Testis (tissue), 2 donors: ENCODE measurements at regions not wholly inside any gene's neighbourhood (a gene's known extent, or its start where the extent isn't known, plus 50 kb on each side); places are given as distances from the start of the nearest gene placed in this dataset.

ENCODE experiments used
- DNase-seq: peaks from one replicate; pipeline ENCODE4 v3.0.0-alpha.2; 2019
- H3K27ac ChIP-seq, 2 donors: fragments of 200-600 bp; sonication (generic); one replicate each; pipeline ENCODE4 v1.5.1; 2019
- H3K27me3 ChIP-seq: fragments of 200-600 bp; sonication (generic); one replicate; pipeline ENCODE4 v1.5.1; 2019
- H3K36me3 ChIP-seq: fragments of 200-600 bp; sonication (generic); one replicate; pipeline ENCODE4 v1.5.1; 2017; ENCODE audit warnings: low read depth; ENCODE audit errors: missing control alignments
- H3K4me1 ChIP-seq: fragments of 200-600 bp; sonication (generic); one replicate; pipeline ENCODE4 v1.5.1; 2019
- H3K4me3 ChIP-seq, 2 donors: fragments of 200-600 bp; sonication (generic); one replicate each; pipeline ENCODE4 v1.5.1; 2017 to 2019
- H3K9me3 ChIP-seq: fragments of 200-600 bp; sonication (generic); one replicate; pipeline ENCODE4 v1.5.1; 2017
- CTCF ChIP-seq, 3 experiments: fragments of 450-650 bp in 2 of 3; fragments of 200-600 bp in 1 of 3; sonication (generic) in 1 of 3; IDR thresholded peaks; one replicate each; pipeline ENCODE4 v1.5.1; 2016 to 2019; ENCODE audit warnings: antibody characterized with exemption in 3 of 3, mild to moderate bottlenecking in 2 of 3, moderate library complexity in 1 of 3
- POLR2A ChIP-seq: fragments of 450-650 bp; IDR thresholded peaks from one replicate; pipeline ENCODE4 v1.6.1; 2017; ENCODE audit warnings: antibody characterized with exemption, mild to moderate bottlenecking, moderate library complexity
- WGBS, 2 donors: methylation state at CpG; one replicate each; pipeline ENCODE4 v1.1.5; 2018; 5-methylcytosine and 5-hydroxymethylcytosine counted together
- intact Hi-C: fragments of 100-400 bp; cut with DNase I; formaldehyde crosslinking; loops from one replicate; pipeline ENCODE4 v1.15.1; 2023; ENCODE audit warnings: low total_unique reads

GRCh38 chr20:55058938-55059337, 583.5 kb downstream of the DOK5 start:
- intact Hi-C loops = no loop called here
- no peak for DNase-seq
- Histone ChIP-seq H3K4me3 (no peak overlapping the region), H3K27ac (no peak overlapping the region), H3K9me3 (no peaks in the 10 kb centered on the region), H3K4me1 (no peaks in the 10 kb centered on the region), H3K36me3 (no peaks in the 10 kb centered on the region), H3K27me3 (no peaks in the 10 kb centered on the region)
- WGBS, 2 donors = 76 to 83% methylated on average over 1 of the region's 1 CpG
- TF ChIP-seq CTCF (IDR thresholded peaks at IDR 0.05) (no peak), POLR2A (no peak)

GRCh38 chr20:55057779-55058415, 582.5 kb downstream of the DOK5 start:
- no peak for DNase-seq
- H3K4me3 ChIP-seq = no peak overlapping the region
- H3K4me1 ChIP-seq = no peaks in the 10 kb centered on the region
- 50 to 64% methylated on average over 2 of the region's 2 CpGs for WGBS, 2 donors
- no peak overlapping the region for H3K27ac ChIP-seq
- no peaks in the 10 kb centered on the region for H3K9me3 ChIP-seq
- no peaks in the 10 kb centered on the region for H3K36me3 ChIP-seq
- intact Hi-C loops = no loop called here
- no peaks in the 10 kb centered on the region for H3K27me3 ChIP-seq
- TF ChIP-seq POLR2A (no peak), CTCF (IDR thresholded peaks at IDR 0.05) (peak in 1 of 3 experiments; percentile 12)

- Histone ChIP-seq H3K36me3 (no peaks in the 10 kb centered on the region), H3K4me3 (no peak overlapping the region), H3K4me1 (no peaks in the 10 kb centered on the region), H3K9me3 (no peaks in the 10 kb centered on the region), H3K27ac (no peak overlapping the region), H3K27me3 (no peaks in the 10 kb centered on the region)
- intact Hi-C loops = no loop called here
- DNase-seq = no peak
- TF ChIP-seq POLR2A (no peak), CTCF (IDR thresholded peaks at IDR 0.05) (no peak)
- WGBS, 2 donors = 88 to 93% methylated on average over 3 of the region's 3 CpGs
These were observed 579.1 kb downstream of the DOK5 start for GRCh38 chr20:55054453-55054852.

GRCh38 chr20:55053389-55053788, 578.0 kb downstream of the DOK5 start:
- Histone ChIP-seq H3K9me3 (no peaks in the 10 kb centered on the region), H3K27ac (no peak overlapping the region), H3K27me3 (no peaks in the 10 kb centered on the region), H3K4me1 (no peaks in the 10 kb centered on the region), H3K4me3 (no peak overlapping the region), H3K36me3 (no peaks in the 10 kb centered on the region)
- no peak for DNase-seq
- 44 to 69% methylated on average over 1 of the region's 1 CpG for whole genome bisulfite sequencing, 2 donors
- no peak for TF ChIP-seq CTCF (IDR thresholded peaks at IDR 0.05)
- no peak for TF ChIP-seq POLR2A
- intact Hi-C loops = no loop called here

GRCh38 chr20:55052459-55052858, 577.1 kb downstream of the DOK5 start:
- no peak for DNase-seq
- Histone ChIP-seq H3K9me3 (no peaks in the 10 kb centered on the region), H3K27ac (no peak overlapping the region), H3K27me3 (no peaks in the 10 kb centered on the region), H3K4me1 (no peaks in the 10 kb centered on the region), H3K4me3 (no peak overlapping the region), H3K36me3 (no peaks in the 10 kb centered on the region)
- 75 to 81% methylated on average over 2 of the region's 2 CpGs for WGBS, 2 donors
- intact Hi-C loops = no loop called here
- TF ChIP-seq CTCF (IDR thresholded peaks at IDR 0.05) (no peak), POLR2A (no peak)
